GM21825 (cell line): ENCODE measurements at regions not wholly inside any gene's neighbourhood (a gene's known extent, or its start where the extent isn't known, plus 50 kb on each side); places are given as distances from the start of the nearest gene placed in this dataset.

Experiments used
- ATAC-seq: cut with Tn5 transposase; IDR thresholded peaks from one replicate; pipeline ENCODE4 v1.9.1; 2021; ENCODE audit warnings: mild to moderate bottlenecking, moderate library complexity; ENCODE audit not compliant: unreplicated experiment

- no peak for ATAC-seq
These were observed 97.6 kb upstream of the RAB6C start for GRCh38 chr2:129881786-129882396.

DNA sequence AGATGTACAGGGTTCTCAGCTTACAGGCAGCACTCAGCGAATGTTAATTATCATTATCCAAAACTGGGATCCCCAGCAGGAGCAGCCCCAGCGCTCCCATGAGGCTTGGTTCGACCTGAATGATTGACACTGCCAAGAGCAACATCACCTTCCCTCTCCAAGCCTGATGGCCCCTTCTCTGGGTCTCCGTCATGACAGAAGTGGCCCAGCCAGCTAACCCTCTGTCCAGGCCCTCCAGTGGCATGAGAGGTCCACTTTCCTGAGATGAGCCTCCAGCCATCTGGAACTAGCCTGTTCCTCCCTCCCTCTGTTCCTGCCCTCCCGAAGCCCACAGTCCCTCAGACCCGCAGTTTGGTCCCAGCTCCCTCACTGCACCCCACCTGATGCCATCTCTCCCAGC is 97.0 kb upstream of the RAB6C start:
- ATAC-seq = no peak

GRCh38 chr2:129883121-129883520 is 96.3 kb upstream of the RAB6C start:
- no peak for ATAC-seq

- ATAC-seq = no peak
These were observed 95.2 kb upstream of the RAB6C start for GRCh38 chr2:129884221-129884786.

DNA sequence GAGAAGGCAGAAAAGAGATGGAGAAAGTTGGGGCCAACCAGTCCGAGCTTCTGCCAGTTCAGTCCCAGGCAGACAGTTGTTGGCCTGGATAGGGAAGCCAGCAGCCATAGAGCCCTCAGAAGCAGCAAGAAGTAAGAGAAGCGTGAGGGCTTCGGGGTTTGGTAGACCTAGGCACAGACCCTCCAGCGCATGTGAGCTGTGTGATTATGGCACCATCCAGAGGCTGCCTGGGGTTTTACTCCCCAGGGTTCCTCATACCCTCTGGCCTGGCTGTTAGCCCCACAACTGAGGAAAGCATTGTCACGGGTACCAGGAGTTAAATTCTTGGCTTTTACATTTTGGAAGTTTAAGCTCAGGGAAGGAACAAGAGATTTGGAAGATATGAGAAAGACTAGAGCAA is 93.7 kb upstream of the RAB6C start:
- no peak for ATAC-seq

- no peak for ATAC-seq
These were observed 91.7 kb upstream of the RAB6C start for GRCh38 chr2:129887688-129888266.

DNA sequence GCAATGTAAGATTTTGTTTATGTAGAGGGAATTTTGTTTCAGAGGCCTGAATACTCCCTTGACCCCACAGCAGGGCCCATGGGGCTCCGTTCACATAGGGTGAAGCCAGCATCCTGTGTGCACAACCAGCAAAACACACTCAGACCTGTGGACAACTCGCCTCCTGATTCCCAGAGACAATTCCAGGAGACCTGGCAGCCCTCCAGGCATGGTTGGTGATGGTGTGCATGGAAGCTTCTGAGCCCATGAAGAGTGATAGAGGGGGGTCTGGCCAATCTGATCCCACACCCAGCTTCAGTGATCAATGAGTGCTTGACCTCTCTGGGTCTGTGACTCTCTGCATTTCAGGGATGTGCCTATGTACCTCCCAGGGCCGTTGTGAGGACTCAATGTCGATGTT is 91.0 kb upstream of the RAB6C start:
- no peak for ATAC-seq

DNA sequence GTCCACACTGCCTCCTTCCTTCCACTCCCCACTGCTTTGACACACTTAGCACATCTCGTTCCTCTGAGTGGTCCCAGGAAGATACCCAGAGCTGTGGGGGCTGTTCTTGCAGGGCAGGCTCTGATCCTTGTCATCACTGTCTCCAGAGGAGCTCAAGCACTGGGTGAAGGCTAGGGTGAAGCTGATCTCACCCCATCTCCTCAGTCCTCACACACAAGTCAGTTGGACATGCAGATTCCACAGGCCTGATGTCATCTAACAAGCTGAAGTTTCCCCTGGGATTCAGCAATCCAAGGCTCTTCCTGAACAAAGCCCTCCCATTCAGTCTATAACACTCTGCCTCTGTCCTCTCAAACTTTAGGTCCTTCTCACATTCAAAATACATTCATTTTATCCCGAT is 90.6 kb upstream of the RAB6C start:
- no peak for ATAC-seq

GRCh38 chr2:129891341-129892320 is 87.8 kb upstream of the RAB6C start:
- ATAC-seq = no peak

DNA sequence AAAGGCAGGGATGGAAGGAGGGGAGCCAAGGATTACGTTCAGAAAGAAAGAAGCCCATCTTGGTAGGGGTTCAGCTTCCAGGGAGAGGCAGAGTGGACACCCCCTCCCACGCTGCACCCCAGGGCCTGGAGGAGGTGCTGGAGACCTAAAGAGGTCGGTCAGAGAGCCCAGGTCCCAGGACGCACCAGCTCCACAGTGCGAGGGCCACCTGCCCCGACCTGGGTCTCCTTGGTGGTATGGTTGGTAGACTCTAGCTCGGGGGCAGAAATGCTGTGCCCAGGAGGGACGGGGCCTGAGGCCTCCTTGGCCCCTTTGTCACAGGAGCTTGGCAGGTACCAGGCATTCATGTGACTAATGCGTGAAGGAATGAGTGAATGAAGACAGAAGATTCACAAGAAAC is 87.1 kb upstream of the RAB6C start:
- ATAC-seq = no peak

DNA sequence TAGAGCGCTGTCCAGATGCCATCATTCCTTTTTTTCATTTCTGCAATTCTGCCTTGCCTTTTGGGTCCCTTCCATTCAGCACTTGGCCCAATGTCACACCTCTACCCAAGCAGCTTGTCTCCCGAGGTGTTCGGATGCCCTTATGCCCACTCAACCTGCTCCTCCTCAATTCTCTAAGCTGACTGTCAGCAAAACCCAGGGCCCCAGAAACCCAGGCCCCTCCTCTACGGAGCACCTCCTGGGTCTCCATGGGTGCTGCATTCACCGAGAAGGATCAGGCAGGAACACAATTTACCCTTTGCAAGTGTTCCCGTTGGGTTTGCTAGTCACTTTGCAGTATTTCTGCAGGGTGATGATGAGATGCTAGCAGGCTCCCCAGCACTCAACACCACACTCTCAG is 86.7 kb upstream of the RAB6C start:
- no peak for ATAC-seq

GRCh38 chr2:129893244-129893643 is 86.2 kb upstream of the RAB6C start:
- no peak for ATAC-seq

- ATAC-seq = no peak
These were observed 84.8 kb upstream of the RAB6C start for GRCh38 chr2:129894616-129895015.

DNA sequence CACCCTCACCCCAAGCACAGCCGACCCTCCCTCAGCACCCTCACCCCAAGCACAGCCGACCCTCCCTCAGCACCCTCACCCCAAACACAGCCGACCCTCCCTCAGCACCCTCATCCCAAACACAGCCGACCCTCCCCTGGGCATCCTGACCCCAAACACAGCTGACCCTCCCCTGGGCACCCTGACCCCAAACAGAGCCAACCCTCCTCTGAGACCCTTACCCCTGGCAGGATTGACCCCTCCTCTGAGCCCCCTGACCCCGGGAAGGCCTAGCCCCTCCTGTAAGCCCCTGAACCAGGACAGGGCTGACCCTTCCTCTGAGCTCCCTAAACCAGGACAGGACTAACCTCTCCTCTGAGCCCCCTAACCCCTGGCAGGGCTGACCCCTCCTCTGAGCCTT is 84.4 kb upstream of the RAB6C start:
- no peak for ATAC-seq

- no peak for ATAC-seq
These were observed 83.9 kb upstream of the RAB6C start for GRCh38 chr2:129895526-129896082.

GRCh38 chr2:129896226-129897100 is 83.0 kb upstream of the RAB6C start:
- no peak for ATAC-seq

- ATAC-seq = no peak
These were observed 77.6 kb upstream of the RAB6C start for GRCh38 chr2:129901754-129902415.

DNA sequence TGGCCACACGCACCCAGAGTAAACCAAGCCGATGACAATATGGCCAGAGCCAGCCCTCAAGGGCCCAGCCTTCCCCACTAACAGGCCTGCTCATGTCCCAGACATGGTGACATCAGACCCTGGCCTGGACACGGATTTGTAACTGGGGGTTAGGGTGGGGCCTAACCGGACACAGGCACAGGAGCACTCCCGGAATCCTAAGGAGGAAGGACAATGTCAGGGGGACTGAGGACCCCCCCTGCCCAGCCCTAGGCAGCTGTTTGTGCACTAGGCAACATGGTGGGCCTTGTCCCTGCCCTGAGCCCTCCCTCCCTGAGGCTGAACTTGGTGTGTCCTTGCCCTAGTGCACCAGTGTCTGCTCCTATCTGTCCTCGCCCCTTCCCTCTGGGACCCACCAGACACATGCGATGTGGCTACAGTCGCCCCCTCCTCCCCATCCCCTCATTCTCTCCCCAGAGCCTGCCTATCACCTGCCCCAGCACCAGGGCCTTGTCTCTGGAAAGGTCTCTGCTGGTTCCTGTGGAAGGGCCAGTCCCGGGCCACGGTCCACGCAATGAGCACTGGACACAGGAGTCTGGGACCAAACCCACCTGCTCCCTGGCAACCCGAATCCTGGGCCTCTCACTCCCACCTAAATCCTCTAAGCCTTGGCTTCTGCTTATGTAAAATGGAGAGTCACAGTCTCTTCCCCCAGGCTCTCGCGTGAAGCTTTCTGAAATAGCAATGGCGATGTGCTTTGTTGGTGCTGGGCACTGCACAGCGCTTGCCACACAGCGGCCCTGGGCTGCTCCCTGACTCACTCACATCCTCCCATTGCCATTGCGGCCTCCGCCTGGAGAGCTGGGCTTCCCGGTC is 76.5 kb upstream of the RAB6C start:
- no peak for ATAC-seq
